ENCODE measurements at regions not wholly inside any gene's neighbourhood (a gene's known extent, or its start where the extent isn't known, plus 50 kb on each side); places are given as distances from the start of the nearest gene placed in this dataset.

DNA sequence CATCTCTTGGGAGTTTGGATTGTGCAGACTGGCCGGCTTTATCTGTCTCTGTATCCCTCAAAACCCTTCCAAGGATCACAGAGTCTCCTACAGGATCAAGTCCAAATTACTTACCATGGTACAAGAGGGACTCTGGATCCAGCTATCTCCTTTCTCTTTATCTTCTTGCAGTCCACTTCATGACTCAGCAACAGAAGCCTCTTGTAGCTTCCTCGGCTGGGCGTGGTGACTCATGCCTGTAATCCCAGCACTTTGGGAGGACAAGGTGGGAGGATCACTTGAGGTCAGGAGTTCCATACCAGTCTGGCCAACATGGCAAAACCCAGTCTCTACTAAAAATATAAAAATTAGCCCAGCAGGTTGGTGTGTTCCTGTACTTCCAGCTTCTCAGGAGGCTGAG is 189.7 kb downstream of the BCAT1 start:
- no peak overlapping the region for H3K27ac Mint-ChIP-seq
- DNase-seq (ENCODE audit: low spot score), result no peak
- H3K9me3 Mint-ChIP-seq, result no peaks in the 10 kb centered on the region
- no peak overlapping the region for H3K4me3 Mint-ChIP-seq
- H3K36me3 Mint-ChIP-seq (ENCODE audit: low read depth), result no peaks in the 10 kb centered on the region
- H3K27me3 Mint-ChIP-seq (ENCODE audit: low read depth), result no peaks in the 10 kb centered on the region
- H3K4me1 Mint-ChIP-seq (ENCODE audit: low read depth), result no peaks in the 10 kb centered on the region

DNA sequence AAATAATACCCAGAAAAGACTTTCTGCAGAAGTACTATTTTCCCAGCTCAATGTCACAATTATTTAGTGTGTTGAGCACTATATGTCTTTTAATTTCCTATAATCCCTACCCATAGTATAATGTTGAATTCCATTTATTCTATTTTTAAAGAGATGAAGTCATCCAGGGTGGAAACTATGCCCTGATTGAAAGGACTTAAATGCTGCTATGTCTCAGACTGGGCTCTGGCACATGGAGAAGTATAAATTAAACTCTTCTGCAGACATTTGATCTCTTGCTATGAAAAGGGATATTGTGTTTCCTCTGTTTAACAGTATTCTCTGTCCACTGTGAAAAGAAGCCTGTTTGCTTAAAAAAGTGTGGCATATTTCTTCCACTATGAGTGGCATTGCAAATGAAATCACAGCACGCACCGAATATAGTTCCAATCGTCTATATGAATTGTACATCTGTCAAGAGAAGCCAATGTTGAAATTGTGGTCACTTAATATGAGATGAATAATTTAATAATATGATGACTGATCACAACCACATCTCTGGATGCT is 192.3 kb downstream of the BCAT1 start:
- no peaks in the 10 kb centered on the region for H3K9me3 Mint-ChIP-seq
- no peak overlapping the region for H3K4me3 Mint-ChIP-seq
- DNase-seq (ENCODE audit: low spot score), result no peak
- no peaks in the 10 kb centered on the region for H3K4me1 Mint-ChIP-seq (ENCODE audit: low read depth)
- no peak overlapping the region for H3K27ac Mint-ChIP-seq
- H3K27me3 Mint-ChIP-seq (ENCODE audit: low read depth), result peaks cover 2% of the 10 kb centered on the region
- H3K36me3 Mint-ChIP-seq (ENCODE audit: low read depth), result no peaks in the 10 kb centered on the region

DNA sequence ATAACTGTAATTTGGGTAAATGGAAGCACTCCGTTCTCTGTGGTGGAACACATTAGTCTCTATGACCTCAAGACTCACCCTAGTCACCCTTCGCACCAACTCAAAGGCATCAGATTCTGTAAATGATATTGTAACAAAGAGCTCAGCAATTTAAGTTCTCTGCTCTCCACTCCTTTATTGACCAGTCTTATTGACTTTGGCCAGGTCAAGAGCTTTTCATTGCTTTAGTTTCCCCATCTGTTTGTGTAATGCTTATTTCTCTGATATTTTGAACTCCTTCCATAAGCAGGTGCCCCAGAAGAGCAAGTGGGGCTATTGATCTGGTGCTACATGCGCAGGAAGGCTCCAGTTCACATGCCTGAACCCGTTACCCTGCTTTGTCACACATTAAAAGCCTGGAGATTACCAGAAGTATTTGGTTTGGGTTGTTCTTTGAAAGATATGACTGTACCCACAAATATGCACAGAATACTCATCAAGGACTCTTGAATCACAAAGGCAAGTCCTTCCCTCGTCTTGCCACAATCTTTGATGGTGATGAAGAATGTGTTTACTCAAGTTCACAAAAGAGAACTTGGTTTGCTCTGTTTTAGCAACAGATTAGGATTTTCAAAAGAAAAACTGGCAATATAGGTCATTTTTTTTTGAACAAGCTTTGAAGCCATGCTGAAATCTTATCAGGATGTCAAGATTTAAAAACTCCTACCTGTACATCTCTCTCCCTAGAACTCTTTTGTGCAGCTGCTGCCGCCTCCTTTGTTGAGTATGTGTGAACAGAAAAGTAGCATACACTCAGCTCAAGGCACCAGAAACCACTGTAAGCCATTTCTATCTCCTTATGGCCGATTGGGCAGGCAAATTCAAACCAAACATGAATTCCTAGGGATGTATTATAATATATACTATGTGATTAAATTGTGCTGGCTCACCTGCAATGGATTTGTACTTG is 193.9 kb downstream of the BCAT1 start:
- Mint-ChIP-seq H3K27me3 (ENCODE audit: low read depth) (peaks cover 2% of the 10 kb centered on the region), H3K9me3 (no peaks in the 10 kb centered on the region), H3K36me3 (ENCODE audit: low read depth) (no peaks in the 10 kb centered on the region), H3K27ac (no peak overlapping the region), H3K4me3 (no peak overlapping the region), H3K4me1 (ENCODE audit: low read depth) (no peaks in the 10 kb centered on the region)
- DNase-seq (ENCODE audit: low spot score), result no peak

DNA sequence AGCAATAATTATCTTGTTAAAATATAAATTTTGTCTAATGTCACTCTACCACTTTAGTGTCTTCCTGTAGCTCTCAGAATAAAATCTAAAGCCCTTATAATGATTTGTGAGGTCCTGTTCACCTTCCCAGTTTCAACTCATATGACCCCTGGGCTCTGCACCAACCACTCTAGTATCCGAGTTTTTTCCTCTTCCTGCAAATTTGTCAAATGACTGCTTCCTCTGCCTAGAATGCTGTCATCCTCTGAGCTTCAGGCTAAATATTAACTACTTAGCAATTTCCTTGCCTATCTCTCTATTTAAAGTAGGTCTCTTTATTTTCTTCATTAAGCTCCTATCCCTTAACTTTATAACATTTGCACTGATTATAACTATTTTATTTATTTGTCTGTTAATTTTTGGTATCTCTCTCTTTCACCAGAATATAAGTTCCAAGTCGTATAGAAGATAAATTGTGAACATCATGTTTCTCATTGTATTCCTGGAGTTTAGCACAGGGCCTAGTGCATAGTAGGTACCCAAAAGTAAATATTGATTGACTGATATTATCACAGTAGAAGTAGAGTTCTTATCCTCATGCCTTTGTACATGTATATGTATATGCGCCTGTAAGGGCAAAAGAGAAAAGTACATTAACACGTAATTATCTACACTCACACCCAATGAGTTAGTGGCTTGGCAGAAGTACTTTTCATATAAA is 196.0 kb downstream of the BCAT1 start:
- no peaks in the 10 kb centered on the region for H3K9me3 Mint-ChIP-seq
- H3K27me3 Mint-ChIP-seq (ENCODE audit: low read depth), result peaks cover 2% of the 10 kb centered on the region
- H3K27ac Mint-ChIP-seq, result no peak overlapping the region
- H3K4me1 Mint-ChIP-seq (ENCODE audit: low read depth), result no peaks in the 10 kb centered on the region
- H3K36me3 Mint-ChIP-seq (ENCODE audit: low read depth), result no peaks in the 10 kb centered on the region
- H3K4me3 Mint-ChIP-seq, result no peak overlapping the region
- no peak for DNase-seq (ENCODE audit: low spot score)

DNA sequence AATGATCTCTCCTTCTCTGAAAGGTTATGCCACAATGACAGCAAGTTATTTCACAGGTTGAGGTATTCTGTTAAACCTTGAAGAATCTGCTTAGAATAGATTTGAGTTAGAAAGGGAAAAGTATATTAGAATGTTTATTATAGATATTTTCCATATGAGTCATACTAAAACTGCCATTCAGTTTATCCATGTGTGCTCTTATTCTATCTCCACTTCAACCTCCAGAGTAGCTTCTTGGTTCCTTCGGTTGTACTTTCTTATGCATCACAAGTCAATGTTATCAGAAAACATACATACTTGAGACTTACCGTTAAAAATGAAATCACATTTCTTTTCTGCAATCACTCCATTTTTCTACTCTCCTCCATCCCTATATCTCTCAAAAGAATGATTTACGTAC is 197.7 kb downstream of the BCAT1 start:
- Mint-ChIP-seq H3K4me1 (ENCODE audit: low read depth) (no peaks in the 10 kb centered on the region), H3K36me3 (ENCODE audit: low read depth) (no peaks in the 10 kb centered on the region), H3K4me3 (no peak overlapping the region), H3K9me3 (no peaks in the 10 kb centered on the region), H3K27ac (no peak overlapping the region), H3K27me3 (ENCODE audit: low read depth) (peaks cover 2% of the 10 kb centered on the region)
- DNase-seq (ENCODE audit: low spot score), result no peak

DNA sequence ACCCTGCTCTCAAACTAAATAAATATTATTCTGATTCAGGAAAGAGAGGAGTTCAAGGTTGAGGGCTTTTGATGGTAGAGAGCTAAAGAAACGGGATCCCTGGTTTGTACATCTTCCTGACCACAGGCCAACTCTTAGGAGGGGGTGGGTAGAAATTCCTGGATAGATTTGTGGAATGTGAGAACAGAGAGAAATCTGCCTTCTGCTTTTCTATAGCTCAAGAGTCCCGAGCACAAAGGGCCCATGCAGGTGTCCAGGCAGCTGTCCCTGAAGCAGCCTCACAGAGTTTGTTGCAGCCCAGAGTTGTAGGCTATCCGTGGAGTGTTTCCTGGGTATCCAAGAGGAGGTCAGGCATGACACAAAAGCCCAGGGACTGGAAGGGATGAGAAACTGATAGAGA is 198.6 kb downstream of the BCAT1 start:
- Mint-ChIP-seq H3K4me1 (ENCODE audit: low read depth) (no peaks in the 10 kb centered on the region), H3K27ac (no peak overlapping the region), H3K36me3 (ENCODE audit: low read depth) (no peaks in the 10 kb centered on the region), H3K27me3 (ENCODE audit: low read depth) (peaks cover 2% of the 10 kb centered on the region), H3K4me3 (no peak overlapping the region), H3K9me3 (no peaks in the 10 kb centered on the region)
- DNase-seq (ENCODE audit: low spot score), result no peak

DNA sequence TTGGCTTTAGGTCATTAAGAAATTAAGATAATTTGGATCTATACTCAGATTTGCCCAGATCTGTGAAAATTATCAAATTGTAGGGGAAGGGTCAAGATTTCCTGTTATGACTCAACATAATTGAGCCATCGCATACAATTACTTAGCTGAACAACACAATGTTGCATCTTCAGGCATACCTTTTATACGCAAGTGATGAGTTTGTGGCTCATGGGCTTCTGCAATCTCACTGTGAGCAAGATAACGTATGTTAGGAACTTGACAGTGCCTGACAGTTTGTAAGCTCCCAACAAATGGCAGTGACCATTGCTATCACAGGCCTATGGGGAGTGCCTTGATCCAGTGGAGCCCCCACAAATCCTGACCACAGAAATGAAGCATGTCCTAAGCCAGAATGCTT is 199.7 kb downstream of the BCAT1 start:
- Mint-ChIP-seq H3K36me3 (ENCODE audit: low read depth) (no peaks in the 10 kb centered on the region), H3K4me1 (ENCODE audit: low read depth) (no peaks in the 10 kb centered on the region), H3K27me3 (ENCODE audit: low read depth) (peaks cover 2% of the 10 kb centered on the region), H3K4me3 (no peak overlapping the region), H3K9me3 (no peaks in the 10 kb centered on the region), H3K27ac (no peak overlapping the region)
- no peak for DNase-seq (ENCODE audit: low spot score)

DNA sequence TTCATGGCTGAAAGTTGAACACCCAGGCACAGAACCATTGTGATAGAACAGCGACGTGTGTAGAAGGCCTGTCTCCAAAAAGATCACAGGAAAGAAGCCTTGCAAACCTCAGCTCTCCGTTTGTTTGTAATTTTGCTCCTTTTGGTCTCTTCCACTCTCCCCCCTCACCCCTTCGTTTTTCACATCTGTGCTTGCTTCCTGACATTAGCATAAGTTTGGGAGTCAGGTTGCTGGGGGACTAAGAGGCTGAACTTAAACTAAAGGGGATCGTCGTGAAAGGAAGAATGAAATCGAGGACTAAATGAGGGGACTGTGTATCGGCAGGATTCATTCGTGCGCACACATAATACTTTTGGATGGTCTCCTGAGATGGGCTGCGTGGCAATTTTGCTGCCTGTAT is 200.6 kb downstream of the BCAT1 start:
- DNase-seq (ENCODE audit: low spot score), result no peak
- Mint-ChIP-seq H3K27ac (no peak overlapping the region), H3K27me3 (ENCODE audit: low read depth) (peaks cover 2% of the 10 kb centered on the region), H3K4me3 (no peak overlapping the region), H3K4me1 (ENCODE audit: low read depth) (no peaks in the 10 kb centered on the region), H3K9me3 (no peaks in the 10 kb centered on the region), H3K36me3 (ENCODE audit: low read depth) (no peaks in the 10 kb centered on the region)

DNA sequence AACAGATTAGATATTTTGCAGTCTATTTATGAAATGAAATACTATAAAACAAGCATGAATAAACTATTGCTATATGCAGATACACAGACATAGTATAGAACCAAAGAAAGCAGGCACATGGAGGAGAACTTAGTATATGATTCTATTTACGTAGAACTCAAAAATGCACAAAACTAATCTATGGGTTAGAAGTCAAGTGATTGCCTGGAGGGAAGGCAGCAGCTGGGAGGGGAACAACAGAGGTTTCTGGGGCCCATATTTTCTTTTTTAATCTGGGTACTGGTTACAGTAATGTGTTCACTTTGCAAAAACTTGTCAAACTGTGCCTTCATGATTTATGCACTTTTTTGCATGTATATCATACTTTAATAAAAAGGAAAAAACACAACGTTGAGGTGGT is 202.0 kb downstream of the BCAT1 start:
- no peak for DNase-seq (ENCODE audit: low spot score)
- H3K4me1 Mint-ChIP-seq (ENCODE audit: low read depth), result peaks cover 2% of the 10 kb centered on the region
- no peak overlapping the region for H3K27ac Mint-ChIP-seq
- no peak overlapping the region for H3K4me3 Mint-ChIP-seq
- no peaks in the 10 kb centered on the region for H3K9me3 Mint-ChIP-seq
- H3K27me3 Mint-ChIP-seq (ENCODE audit: low read depth), result peaks cover under 1% of the 10 kb centered on the region
- no peaks in the 10 kb centered on the region for H3K36me3 Mint-ChIP-seq (ENCODE audit: low read depth)

DNA sequence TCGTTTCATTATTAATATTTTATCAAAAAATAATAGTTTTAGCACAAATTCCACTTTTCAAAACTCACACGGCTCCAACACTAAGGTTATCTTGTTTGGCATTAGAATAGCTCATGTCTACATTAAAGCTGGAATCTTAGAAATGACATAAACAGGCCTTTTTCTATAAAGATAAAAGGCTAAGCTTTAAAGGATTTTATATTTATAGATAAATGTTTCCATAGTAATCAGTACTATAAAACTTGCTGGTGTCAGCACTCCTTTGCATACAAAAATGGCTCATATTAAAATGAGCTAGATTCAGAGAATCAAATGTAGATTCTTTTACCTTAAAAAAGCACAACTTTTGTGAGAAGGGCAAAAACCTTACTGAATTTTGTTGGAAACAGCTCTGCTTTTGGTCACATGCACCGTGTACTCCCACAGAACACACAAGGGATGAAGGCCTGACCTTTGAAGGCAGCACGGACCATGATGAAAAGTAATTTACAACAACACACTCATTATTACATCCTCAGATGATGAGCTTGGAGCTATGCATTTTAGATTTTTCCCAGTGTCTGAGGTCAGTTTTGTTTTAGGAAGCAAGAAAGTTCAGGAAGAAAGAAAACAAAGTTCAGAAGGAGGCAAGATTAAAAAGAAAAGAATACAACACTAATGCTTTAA is 202.8 kb downstream of the BCAT1 start:
- Mint-ChIP-seq H3K27ac (no peak overlapping the region), H3K4me1 (ENCODE audit: low read depth) (peaks cover 2% of the 10 kb centered on the region), H3K36me3 (ENCODE audit: low read depth) (no peaks in the 10 kb centered on the region), H3K9me3 (no peaks in the 10 kb centered on the region), H3K4me3 (no peak overlapping the region), H3K27me3 (ENCODE audit: low read depth) (no peaks in the 10 kb centered on the region)
- no peak for DNase-seq (ENCODE audit: low spot score)

DNA sequence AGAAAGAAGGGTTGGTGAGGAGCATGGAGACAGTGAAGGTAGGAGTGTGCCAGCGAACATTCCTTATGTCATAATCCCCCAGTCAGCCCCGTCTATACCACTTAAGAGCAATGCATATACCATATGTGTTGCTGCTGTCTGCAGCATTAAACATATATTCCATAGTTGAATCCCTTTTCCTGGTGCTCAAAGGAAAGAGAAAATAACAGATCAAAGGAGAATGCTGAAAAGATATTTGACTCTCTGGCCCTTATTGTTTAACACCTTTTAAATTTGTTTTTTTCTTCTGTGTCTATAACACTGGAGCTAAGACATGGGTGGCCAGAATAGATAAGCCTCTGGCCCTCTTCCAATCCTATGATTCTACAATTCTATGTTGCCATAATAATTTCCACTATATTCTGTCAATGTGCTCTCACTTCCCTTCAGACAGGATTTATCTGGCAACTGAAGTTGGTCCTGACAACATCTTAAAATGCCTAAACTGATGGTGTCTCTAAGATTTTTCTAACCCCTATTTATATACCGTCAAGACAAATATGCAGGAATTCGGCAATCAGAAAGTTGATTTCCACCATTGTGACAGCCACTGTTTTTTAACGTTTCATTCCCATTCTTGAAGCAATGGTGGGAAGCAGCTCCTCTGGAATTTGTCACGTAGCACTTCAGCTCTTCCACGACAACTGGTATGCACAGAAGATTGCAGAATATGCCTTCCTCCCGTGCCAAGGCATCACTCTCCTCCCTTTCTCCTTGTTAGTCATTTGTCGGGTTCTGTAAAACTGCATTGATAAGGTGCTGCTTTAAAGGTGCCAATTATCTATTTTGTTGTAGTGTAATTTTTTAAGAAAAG is 204.7 kb downstream of the BCAT1 start:
- DNase-seq (ENCODE audit: low spot score), result no peak
- Mint-ChIP-seq H3K9me3 (no peaks in the 10 kb centered on the region), H3K27ac (no peak overlapping the region), H3K36me3 (ENCODE audit: low read depth) (no peaks in the 10 kb centered on the region), H3K4me1 (ENCODE audit: low read depth) (peaks cover 4% of the 10 kb centered on the region), H3K27me3 (ENCODE audit: low read depth) (no peaks in the 10 kb centered on the region), H3K4me3 (no peak overlapping the region)

DNA sequence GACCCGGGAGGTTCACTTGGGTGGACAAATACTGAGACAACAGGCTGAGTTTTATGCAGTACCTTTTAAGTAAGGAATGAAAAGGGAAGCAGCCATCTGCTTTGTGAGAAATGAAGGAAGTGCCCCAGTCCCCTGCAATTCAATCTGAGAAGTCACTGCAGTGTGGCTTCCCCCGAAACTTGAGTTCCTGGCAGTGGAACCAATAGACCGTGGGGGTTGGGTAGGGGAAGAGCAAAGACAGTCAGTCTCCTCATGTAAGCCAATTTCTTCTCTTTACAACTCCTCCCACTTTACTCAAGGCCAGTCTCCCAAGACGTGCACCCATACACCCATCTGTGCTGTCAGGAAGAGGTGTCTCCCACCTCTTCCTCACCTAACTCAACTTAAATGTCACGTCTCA is 206.5 kb downstream of the BCAT1 start:
- H3K9me3 Mint-ChIP-seq, result no peaks in the 10 kb centered on the region
- H3K4me1 Mint-ChIP-seq (ENCODE audit: low read depth), result peaks cover 4% of the 10 kb centered on the region
- H3K27ac Mint-ChIP-seq, result no peak overlapping the region
- H3K4me3 Mint-ChIP-seq, result no peak overlapping the region
- DNase-seq (ENCODE audit: low spot score), result no peak
- H3K36me3 Mint-ChIP-seq (ENCODE audit: low read depth), result no peaks in the 10 kb centered on the region
- no peaks in the 10 kb centered on the region for H3K27me3 Mint-ChIP-seq (ENCODE audit: low read depth)

DNA sequence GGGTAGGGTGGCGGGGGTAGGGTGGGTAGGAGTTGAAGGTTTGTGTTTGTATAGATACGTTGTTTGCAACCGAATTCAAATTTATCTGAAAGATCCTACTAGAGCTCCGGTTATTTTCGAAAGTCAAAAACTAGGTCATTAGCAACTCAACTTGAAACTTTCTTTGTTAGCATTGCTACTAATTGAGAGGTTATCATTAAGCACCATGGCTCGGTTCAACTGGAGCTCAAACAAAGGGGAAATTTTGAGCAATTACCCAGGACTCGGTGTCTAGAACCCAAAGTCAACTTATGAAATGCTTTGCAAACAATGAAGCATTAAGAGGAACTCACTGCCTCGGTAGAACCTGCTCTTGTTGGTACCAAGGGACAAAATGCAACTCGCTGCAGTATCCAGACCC is 207.7 kb downstream of the BCAT1 start:
- H3K27ac Mint-ChIP-seq, result no peak overlapping the region
- DNase-seq (ENCODE audit: low spot score), result no peak
- H3K27me3 Mint-ChIP-seq (ENCODE audit: low read depth), result no peaks in the 10 kb centered on the region
- H3K9me3 Mint-ChIP-seq, result no peaks in the 10 kb centered on the region
- no peaks in the 10 kb centered on the region for H3K36me3 Mint-ChIP-seq (ENCODE audit: low read depth)
- peaks cover 6% of the 10 kb centered on the region for H3K4me1 Mint-ChIP-seq (ENCODE audit: low read depth)
- no peak overlapping the region for H3K4me3 Mint-ChIP-seq
